Panc1 (cell line): ENCODE measurements at regions not wholly inside any gene's neighbourhood (a gene's known extent, or its start where the extent isn't known, plus 50 kb on each side); places are given as distances from the start of the nearest gene placed in this dataset.

Source experiments
- TCF7L2 ChIP-seq: IDR thresholded peaks from 2 replicates; pipeline ENCODE4 v1.6.1; 2011; ENCODE audit warnings: mild to moderate bottlenecking, low read depth, low read length, inconsistent platforms
- TF ChIP-seq, protein P1 (sequence below): fragments of 450-650 bp; IDR thresholded peaks from 2 replicates; pipeline ENCODE4 v1.5.1; 2017; ENCODE audit warnings: mild to moderate bottlenecking

DNA sequence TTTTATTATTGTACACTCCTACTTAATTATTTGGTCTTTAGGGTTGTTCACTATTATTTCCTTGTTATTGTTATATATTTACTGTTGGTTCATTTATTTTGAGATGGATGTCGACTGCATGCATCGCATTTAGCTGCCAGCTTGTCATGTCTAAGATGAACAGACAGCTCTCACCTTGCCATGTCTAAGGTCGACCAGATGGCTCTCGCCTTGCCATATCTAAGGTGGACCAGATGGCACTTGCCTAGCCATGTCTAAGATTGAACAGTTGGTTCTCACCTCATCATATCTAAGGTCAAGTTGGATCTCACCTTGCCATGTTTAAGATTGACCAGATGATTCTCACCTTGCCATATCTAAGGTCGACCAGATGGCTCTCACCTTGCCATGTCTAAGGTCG is 1440.9 kb downstream of the UQCRFS1 start:
- TF ChIP-seq, protein P1, sequence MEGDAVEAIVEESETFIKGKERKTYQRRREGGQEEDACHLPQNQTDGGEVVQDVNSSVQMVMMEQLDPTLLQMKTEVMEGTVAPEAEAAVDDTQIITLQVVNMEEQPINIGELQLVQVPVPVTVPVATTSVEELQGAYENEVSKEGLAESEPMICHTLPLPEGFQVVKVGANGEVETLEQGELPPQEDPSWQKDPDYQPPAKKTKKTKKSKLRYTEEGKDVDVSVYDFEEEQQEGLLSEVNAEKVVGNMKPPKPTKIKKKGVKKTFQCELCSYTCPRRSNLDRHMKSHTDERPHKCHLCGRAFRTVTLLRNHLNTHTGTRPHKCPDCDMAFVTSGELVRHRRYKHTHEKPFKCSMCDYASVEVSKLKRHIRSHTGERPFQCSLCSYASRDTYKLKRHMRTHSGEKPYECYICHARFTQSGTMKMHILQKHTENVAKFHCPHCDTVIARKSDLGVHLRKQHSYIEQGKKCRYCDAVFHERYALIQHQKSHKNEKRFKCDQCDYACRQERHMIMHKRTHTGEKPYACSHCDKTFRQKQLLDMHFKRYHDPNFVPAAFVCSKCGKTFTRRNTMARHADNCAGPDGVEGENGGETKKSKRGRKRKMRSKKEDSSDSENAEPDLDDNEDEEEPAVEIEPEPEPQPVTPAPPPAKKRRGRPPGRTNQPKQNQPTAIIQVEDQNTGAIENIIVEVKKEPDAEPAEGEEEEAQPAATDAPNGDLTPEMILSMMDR: no peak
- no peak for TF ChIP-seq TCF7L2
